G401 (cell line): ENCODE measurements at regions not wholly inside any gene's neighbourhood (a gene's known extent, or its start where the extent isn't known, plus 50 kb on each side); places are given as distances from the start of the nearest gene placed in this dataset.

Experiments used
- DNase-seq: peaks from one replicate; pipeline ENCODE4 v3.0.0-alpha.2; 2015; ENCODE audit warnings: low spot score
- in situ Hi-C: cut with HindIII; loops from 2 replicates; pipeline ENCODE4 v1.10.0; 2016; ENCODE audit warnings: low sequenced_read_pairs, mixed read lengths

DNA sequence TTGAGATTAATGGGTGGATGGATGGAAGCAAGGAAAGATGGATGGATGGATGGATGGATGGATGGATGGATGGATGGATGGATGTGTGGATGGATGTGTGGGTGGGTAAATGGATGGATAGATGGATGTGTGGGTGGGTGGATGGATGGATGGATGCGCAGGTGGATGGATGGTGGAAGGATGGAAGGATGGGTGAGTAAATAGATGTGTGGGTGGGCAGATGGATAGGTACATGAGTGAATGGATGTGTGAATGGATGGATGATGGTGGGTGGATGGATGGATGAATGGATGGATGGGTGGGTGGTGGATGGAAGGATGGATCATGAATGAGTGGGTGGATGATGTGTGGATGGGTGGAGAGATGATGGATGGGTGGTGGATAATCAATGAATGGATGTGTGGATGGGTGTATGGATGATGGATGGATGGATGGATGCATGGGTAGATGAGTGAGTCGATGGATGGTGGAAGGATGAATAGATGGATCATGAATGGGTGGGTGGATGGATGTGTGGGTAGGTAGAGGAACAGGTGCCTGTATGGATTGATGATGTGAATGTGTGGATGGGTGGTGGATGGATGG, 375.2 kb downstream of the BRD1 start:
- in situ Hi-C loops: loop anchor here (10.0 kb wide), 1 partner anchor 112 kb away; no protein-coding TSS in a partner anchor
- DNase-seq: no peak

DNA sequence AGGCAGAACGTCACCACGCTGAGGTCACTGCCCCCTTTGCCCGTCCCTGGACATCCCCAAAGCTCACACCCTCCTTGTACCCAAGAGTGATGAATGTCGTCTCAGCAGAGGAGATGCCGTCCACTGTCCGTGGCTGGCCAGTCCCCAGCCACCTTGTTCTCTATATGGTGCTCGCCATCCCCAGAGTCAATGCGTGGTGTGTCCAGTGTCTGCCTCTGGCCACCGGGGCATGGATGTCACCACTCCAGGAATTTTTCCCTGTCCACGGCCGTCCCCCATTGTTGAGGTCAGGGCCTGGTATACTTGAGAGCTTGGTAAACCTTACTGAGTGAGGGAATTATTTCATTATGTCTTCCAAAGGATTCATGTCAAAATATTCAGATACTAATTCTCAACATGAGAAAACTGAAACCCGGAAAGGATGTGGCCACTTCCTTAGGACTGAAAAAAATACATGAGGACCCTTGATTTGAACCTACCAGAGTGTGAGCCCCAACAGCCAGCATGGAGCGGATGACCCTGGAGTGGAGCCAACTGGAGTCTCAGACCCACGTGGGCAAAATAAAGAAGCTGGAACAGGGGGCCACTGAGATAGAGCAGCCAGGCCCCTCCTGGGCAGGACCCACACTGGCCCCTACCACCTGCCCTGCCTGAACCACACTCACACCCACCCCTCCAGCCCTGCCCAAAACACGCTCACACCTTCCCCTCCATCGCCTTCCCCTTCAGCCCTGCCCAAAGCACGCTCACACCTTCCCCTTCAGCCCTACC, 376.4 kb downstream of the BRD1 start:
- in situ Hi-C loops: loop anchor here (10.0 kb wide), 1 partner anchor 114 kb away; no protein-coding TSS in a partner anchor
- no peak for DNase-seq

DNA sequence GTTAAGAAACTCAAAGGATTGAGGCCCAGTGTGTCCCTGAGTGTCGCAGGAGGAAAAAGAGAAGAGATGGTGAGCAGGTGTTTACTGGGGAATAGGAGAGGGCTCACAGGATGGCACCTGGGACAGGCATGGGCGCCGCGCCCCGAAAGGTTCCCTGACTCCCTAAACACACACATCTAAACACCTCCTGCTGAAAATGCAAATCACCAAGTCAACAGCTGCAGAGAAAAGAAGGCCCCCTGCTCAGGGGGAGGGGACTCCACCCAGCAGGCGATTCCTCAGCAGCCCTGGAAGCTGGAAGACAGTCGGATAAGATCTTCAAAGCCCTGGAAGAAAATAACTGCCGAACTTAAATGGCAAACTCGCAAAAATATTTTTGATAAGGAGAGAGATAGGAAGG, 377.2 kb downstream of the BRD1 start:
- no peak for DNase-seq
- in situ Hi-C loops: loop anchor here (10.0 kb wide), 1 partner anchor 114 kb away; no protein-coding TSS in a partner anchor

DNA sequence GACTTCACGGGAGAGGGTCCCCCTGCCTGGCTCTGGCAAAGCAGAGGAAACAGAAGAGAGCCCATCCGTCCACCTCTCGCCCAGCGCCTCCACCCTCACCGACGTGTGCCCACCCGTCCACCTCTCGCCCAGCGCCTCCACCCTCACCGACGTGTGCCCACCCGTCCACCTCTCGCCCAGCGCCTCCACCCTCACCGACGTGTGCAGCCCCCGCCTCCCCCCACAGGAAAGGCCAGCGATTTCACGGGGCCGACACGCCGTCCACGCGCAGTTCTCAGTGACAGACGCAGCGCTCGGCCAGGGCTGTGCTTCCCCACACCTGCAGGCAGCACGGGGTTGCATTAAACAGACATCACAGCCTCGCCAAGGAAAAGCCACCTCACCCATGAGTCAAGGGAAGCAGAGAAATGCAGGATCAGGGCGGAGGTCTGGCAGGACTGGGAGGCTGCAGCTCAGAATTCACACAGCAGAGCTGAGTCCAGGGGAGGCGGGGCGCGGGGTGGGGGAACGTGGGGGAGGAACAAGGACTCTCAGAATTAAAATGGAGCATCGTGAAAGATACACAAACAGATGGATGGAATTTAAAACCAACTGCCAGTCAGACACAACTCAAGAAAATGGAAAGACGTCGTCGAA, 377.7 kb downstream of the BRD1 start:
- no peak for DNase-seq
- in situ Hi-C loops: loop anchor here (10.0 kb wide), 1 partner anchor 115 kb away; no protein-coding TSS in a partner anchor

DNA sequence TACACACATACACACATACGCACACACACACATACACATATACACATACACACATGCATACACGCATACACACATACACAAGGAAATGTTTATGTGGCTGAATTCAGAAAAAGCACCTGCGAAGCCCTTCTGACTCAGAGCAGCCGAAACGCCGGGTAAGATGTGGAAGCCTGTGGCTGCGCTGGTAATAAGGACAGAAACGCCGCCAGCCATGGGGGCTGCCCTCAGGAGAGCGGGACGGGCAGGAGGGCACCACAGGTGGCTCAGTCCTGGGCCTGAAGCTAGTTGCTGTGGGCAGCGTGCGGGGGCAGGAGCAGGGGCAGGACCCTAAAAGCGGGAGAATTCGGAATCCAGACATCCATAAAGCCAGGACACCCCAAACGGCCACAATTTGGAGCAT, 378.3 kb downstream of the BRD1 start:
- no peak for DNase-seq
- in situ Hi-C loops: no loop called here

DNA sequence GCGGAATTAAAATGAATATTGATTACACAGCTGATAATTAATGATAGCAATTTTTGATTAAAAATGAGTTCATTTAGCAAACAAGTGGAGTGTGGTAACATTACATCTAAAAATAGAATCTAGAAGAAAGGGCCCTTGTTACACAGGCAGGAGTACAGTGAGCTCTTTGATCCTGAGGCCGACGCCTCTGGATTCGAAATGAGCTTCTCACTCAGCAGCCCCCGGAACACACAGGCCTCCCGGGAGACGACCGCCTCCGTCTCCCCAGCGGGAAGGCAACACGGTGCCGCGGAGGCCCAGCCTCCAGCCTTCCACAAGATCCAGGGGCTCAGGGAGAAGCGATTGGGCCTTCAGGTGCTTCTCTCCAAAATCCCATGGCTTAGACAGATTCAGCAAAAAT, 379.1 kb downstream of the BRD1 start:
- DNase-seq: no peak
- in situ Hi-C loops: no loop called here

DNA sequence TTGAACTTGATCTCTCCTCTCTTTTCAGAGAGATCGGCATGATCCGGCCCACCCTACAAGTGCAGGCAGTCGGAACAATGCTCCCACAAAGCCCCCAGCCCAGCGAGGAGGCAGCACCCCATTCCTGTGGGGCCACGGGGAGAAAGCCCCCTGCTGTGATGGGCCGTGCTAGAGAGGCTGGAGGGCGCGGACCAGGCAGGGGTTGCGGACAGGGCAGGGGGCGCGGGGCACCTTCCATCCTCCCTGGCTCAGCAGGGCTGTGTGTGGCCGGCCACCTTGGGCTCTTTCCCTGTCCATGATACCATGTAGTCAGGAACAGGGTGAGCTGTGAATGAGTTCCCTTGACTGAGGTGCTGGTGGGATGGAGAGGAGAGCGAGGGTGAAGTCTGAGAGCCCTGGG, 379.8 kb downstream of the BRD1 start:
- DNase-seq: no peak
- in situ Hi-C loops: no loop called here

DNA sequence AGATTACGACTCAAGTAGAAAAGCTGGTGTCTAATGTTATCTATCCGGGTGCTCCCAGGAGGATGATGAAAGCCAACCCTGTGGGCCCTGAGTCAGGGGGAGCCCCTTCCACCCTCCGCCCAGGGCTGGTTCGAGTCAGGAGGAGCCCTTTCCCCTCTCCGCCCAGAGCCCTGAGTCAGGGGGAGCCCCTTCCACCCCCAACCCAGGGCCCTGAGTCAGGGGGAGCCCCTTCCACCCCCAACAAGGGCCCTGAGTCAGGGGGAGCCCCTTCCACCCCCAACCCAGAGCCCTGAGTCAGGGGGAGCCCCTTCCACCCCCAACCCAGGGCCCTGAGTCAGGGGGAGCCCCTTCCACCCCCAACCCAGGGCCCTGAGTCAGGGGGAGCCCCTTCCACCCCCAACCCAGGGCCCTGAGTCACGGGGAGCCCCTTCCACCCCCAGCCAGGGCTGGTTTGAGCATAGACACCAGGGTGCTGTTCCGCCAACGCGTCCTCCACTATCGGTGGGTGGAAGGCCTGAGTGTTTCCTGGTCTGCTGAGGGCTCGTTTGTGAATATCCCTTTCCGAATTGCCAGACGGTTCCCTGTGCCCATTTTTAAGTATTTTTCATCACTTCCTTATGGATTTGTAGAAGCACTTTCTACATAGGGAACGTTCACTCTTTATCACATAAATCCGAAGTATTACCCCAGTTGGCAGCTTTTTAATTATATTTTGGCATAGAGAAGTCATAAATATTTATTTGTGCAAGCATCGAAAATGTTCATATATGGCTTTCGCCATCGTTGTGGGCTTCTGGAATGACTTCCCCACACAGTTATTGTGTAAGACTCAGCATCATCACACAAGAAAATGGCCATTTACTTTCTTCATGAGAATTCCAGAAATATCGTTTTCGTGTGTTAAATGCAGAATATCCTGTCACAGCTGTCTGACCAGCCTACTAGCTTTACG, 380.6 kb downstream of the BRD1 start:
- in situ Hi-C loops: no loop called here
- no peak for DNase-seq

DNA sequence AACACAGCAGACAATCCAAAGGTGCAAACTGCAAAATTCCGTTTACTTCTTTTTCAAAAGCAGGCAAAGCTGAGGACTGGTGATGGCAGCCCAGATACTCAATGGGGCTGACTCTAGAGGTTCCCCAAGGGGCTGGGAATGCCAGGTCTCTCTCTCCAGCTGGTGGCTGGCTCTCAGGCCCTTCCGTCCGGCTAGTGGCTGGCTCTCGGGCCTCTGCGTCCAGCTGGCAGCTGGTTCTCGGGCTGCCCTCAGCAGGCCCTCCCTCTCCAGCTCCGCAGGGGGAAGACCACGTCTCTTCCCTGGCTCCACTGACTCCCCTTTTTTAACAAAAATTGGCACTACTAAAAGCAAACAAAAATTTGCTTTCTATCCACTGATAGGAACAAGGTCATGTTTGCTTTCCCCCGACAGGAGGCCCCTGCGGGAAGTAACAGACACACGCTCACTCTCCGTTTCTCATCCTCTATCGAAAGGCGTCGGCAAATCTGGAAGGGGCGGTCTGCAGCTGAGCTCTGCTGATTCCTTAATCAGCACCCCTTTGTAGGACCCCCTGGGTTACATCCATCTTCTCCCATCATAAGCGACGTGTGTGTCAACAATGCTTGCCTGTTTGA, 381.4 kb downstream of the BRD1 start:
- in situ Hi-C loops: no loop called here
- DNase-seq: no peak

DNA sequence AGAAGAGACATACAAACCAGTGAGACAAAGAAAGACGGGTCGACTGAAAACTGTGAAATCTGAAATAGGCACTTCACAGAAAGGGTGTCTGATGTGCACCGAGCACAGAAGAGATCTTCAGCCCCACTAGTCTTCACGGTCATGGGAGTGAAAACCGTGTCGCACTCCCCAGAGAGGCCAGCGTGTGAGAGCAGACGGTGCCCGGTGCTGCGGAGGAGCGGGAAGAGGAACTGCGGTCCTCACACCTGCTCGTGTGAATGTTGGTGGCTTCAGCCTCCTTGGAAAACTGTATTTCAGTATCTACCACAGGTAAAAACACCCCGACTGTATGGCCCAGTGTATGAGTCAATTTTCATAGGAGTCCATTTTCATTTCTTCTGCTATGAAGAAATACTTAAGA, 382.9 kb downstream of the BRD1 start:
- in situ Hi-C loops: no loop called here
- no peak for DNase-seq

DNA sequence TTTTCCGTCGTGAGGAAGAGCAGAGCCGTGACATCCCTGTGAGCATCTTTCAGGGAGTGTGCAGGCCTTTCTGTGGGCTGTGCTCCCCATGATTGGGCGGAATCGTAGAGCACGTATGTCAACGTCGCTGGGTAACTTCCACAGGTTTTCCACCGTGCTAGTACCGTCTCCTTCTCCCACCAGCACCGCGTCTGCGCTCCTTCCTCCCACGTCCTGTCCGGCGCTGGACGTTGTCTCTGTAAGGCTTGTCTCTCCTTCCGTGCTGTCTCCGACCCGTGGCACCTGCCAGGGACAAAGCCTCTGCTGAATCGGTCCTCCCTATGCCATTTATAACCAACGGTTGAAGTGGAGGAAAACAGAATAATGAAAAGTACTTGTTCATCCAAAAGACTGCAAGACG, 386.7 kb downstream of the BRD1 start:
- in situ Hi-C loops: no loop called here
- DNase-seq: no peak

DNA sequence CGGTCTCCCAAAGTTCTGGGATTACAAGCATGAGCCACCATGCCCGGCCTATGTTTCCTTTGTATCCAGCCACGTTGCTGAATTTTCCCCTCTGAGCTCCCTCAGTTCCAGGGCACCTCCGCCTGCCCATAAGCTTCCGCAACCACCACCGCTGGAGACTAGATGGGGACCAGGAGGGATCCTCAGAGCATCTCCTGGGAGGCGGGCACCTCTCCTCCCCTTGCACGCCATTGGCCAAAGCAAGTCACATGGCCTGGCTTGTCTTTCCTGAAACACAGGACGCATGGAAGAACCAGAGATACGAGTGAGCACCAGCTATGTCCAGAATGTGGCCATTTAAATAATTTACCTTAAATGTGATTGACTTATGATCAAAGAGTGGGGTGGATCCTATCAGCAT, 388.3 kb downstream of the BRD1 start:
- no peak for DNase-seq
- in situ Hi-C loops: no loop called here

DNA sequence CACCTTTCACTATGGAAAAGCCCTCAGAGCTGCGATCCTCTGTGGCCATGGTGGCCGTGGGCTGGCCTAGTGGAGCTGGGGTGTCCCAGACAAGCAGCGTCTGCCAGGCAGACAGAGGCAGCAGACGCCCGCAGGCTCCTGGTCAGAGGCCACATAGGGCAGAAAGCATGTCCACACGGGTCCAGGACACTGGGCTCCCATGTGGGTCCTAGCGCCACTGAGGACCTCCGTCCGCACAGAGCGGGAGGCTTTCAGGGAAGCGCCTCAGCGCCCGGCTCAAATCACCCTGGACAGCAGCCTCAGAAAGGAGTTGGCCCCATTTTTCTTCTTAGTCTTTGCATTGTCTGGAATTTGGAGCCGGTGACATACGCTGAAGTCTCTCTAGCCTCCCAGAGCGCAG, 389.7 kb downstream of the BRD1 start:
- in situ Hi-C loops: no loop called here

DNA sequence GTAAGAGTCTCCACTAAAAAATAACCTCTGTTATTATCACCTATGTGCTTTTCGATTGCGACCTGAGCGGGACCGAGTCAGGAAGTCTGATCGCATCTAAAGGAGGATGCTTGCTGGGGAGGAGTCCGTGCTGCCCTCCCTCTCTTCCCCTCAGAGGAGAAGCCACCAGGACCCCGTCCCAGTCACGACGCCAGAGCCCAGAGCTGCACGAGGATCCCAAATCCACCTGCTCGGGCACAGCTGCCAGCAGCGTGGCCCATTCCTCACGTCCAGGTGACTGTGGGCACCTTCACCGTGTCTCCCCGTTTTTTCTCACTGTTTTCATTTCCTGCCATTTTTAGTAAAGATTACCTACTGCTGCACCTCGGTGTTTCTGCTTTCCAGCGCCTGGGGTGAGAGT, 390.3 kb downstream of the BRD1 start:
- DNase-seq: no peak
- in situ Hi-C loops: no loop called here

More for the DNA sequence above, 389.7 kb downstream of the BRD1 start:
- no peak for DNase-seq

DNA sequence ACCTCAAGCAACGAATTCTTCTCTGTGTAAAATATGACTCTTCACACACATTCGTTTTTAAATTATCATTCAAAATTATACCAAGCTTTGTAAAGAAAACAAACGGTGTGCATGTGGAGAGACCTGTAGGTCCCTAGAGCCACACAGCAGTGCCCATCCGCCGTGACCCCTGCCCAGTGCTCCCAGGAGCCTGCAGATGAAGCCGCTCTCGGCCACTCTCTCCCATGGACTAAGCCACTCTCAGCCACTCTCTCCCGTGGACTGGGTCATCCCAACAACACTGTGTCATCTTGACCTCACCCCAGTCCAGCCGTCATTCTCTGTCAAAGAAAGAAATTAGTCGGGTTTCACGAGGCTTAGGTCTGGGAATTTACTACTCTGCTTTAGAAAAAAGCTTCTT, 391.6 kb downstream of the BRD1 start:
- in situ Hi-C loops: no loop called here
- no peak for DNase-seq

DNA sequence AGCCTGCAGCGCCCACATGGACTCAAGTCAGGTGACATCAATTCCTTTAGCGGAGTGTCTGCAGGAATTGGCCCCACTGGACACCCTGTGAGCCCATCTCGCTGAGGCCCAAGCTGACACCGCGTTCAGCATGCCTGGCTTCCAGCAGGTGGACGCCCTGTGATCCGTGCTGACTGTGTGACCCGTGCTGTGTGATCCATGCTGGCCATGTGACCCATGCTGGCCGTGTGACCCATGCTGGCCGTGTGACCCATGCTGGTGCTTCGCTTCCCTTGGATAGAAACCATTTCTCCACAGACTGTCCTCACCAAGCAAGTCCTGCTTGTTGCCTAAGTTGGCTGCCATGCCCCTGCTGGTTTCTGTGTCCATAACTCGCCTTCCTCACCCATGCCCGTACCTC, 392.1 kb downstream of the BRD1 start:
- DNase-seq: no peak
- in situ Hi-C loops: no loop called here

DNA sequence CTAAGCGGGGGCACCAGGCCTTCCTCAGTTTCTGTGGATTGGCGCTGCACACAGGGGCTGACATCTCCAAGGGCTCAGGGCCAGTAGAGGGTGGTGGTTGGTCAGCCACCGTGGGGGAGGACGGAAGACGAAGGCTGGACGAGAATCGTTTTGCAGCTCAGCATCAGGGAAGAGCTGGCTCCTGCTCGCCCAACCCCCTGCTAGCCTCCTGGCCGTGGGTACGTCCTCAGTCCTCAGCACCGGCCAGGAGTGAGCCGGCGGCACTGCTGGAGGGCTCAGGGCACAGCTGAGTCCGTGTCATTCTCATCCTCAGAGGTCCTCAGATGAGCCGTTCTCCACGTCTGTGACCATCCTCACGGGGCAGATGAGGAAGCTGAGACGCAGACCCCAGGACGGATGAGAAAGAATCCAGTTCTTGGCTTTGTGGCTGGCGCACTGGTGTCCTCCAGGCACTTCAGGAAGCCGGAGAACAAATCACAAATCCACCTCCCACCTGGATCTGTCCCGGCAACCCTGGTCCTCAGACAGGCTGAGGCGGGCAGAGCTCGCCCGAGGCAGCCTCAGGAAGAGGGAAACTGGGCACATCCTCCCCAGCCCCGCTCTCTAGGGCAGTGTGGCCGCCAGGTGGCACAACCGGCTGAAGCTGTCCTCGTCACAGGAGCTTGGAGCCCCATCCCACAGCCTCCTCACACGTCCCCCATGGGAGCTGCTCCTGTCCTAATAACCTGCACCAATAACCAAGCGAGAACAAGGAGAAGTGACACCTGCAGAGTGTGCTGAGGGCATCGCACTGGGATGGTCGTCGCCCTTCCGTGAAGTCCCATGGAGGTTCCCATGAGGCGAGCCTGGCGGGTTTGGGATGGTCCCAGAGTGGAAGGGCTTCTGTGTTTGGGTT, 393.7 kb downstream of the BRD1 start:
- in situ Hi-C loops: no loop called here
- DNase-seq: no peak

DNA sequence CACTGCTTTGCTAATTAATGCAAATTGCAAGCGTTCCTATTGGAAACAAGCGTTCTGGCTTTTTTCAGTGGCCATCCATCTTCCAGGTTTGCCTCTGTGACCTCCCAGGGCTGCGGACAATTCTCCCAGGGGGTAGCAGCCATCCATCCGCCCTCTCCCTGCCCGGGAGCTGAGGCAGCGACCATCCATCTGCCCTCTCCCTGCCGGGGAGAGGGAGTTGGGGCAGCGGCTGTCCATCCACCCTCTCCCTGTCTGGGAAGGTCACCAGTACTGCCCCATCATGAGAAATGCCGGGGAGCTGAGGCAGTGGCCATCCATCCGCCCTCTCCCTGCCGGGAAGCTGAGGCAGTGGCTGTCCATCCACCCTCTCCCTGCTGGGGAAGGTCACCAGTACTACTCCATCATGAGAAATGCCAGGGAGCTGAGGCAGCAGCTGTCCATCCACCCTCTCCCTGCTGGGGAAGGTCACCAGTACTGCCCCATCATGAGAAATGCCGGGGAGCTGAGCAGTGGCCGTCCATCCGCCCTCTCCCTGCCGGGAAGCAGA, 394.7 kb downstream of the BRD1 start:
- DNase-seq: no peak
- in situ Hi-C loops: no loop called here
